MCF 10A (cell line): ENCODE measurements at regions not wholly inside any gene's neighbourhood (a gene's known extent, or its start where the extent isn't known, plus 50 kb on each side); places are given as distances from the start of the nearest gene placed in this dataset.
A peak's percentile ranks its signal among the peaks of the same experiment; 100 is the strongest.

Experiments used
- BruUV-seq: library from RNA; stranded (reverse); fragments of 400-500 nt; replicated peaks from 2 replicates; lab custom pipeline; 2021; lab: Mats Ljungman, UMichigan
- CTCF ChIA-PET: fragments of 300-600 bp; sonication (Branson Sonifier 250); formaldehyde crosslinking; extraction: SDS; loops from one replicate; lab custom pipeline; 2021; ENCODE audit warnings: antibody characterized with exemption, inconsistent platforms; lab: Yijun Ruan, JAX
- POLR2A ChIA-PET: fragments of 300-600, 350-650 bp; sonication (Branson Sonifier 250); formaldehyde crosslinking; extraction: SDS; loops from one replicate; lab custom pipeline; 2020; ENCODE audit warnings: antibody characterized with exemption, inconsistent platforms; lab: Yijun Ruan, JAX
- DNase-seq: peaks from one replicate; pipeline ENCODE4 v3.0.0-alpha.2; 2018; ENCODE audit not compliant: unreplicated experiment
- H3K27ac Mint-ChIP-seq: one replicate; pipeline ENCODE4 v1.8.0; 2022; ENCODE audit warnings: mild to moderate bottlenecking, low read depth, mixed read lengths; ENCODE audit not compliant: unreplicated experiment
- H3K27me3 Mint-ChIP-seq: one replicate; pipeline ENCODE4 v1.8.0; 2022; ENCODE audit warnings: mixed read lengths; ENCODE audit not compliant: insufficient read depth, unreplicated experiment
- H3K36me3 Mint-ChIP-seq: one replicate; pipeline ENCODE4 v1.8.0; 2022; ENCODE audit warnings: mild to moderate bottlenecking, moderate library complexity, mixed read lengths; ENCODE audit not compliant: insufficient read depth, unreplicated experiment
- H3K4me1 Mint-ChIP-seq: one replicate; pipeline ENCODE4 v1.8.0; 2022; ENCODE audit warnings: mixed read lengths; ENCODE audit not compliant: insufficient read depth, unreplicated experiment
- H3K4me3 Mint-ChIP-seq: one replicate; pipeline ENCODE4 v1.8.0; 2022; ENCODE audit warnings: mild to moderate bottlenecking, moderate library complexity, mixed read lengths; ENCODE audit not compliant: unreplicated experiment
- H3K9me3 Mint-ChIP-seq: one replicate; pipeline ENCODE4 v1.8.0; 2022; ENCODE audit warnings: mixed read lengths; ENCODE audit not compliant: unreplicated experiment
- intact Hi-C: fragments of 100-400 bp; cut with micrococcal nuclease; formaldehyde crosslinking; loops from 2 replicates; pipeline ENCODE4 v1.14.1; 2022
- TF ChIP-seq, protein P1 (sequence below): fragments of 200-600 bp; IDR thresholded peaks from one replicate; pipeline ENCODE4 v1.8.0; 2022; ENCODE audit warnings: antibody characterized with exemption, mild to moderate bottlenecking; ENCODE audit not compliant: unreplicated experiment

DNA sequence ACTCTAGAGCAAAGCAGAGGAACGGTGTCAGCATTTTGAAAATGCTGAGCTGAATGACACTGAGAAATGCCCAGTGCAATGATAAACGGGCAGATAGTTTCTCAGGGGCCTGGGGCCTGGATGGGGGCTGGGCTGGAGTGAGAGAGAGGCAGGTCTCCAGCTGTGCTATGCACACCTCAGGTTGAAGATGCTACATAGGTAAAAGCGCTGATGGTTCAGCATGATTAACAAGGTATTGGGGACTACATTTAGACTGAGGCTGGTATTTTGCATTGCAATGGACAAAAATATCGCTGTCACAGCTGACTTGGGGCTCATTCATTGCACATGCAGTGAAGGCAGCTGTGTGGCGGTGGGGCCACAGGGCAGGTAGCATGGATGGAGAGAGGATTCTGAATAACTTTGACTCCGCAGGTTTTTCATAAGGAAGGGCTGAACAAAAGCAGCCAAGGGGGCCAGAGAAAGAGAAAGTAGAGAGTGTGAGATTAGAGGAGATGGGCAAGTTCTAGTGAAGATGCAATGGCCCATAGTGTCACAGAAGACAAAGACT lies 290.8 kb upstream of the ZNF32 start:
- no peaks in the 10 kb centered on the region for H3K9me3 Mint-ChIP-seq
- H3K4me3 Mint-ChIP-seq, result no peak overlapping the region
- peaks cover 22% of the 10 kb centered on the region for H3K27me3 Mint-ChIP-seq
- TF ChIP-seq, protein P1, sequence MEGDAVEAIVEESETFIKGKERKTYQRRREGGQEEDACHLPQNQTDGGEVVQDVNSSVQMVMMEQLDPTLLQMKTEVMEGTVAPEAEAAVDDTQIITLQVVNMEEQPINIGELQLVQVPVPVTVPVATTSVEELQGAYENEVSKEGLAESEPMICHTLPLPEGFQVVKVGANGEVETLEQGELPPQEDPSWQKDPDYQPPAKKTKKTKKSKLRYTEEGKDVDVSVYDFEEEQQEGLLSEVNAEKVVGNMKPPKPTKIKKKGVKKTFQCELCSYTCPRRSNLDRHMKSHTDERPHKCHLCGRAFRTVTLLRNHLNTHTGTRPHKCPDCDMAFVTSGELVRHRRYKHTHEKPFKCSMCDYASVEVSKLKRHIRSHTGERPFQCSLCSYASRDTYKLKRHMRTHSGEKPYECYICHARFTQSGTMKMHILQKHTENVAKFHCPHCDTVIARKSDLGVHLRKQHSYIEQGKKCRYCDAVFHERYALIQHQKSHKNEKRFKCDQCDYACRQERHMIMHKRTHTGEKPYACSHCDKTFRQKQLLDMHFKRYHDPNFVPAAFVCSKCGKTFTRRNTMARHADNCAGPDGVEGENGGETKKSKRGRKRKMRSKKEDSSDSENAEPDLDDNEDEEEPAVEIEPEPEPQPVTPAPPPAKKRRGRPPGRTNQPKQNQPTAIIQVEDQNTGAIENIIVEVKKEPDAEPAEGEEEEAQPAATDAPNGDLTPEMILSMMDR, result no peak
- BruUV-seq, result no TSS peak
- no peak overlapping the region for H3K27ac Mint-ChIP-seq
- no peak for DNase-seq
- ChIA-PET POLR2A (no interaction called here), CTCF (interaction anchor here (1.1 kb wide), 1 partner anchor 17 kb away, joined by 3 read pairs; no protein-coding TSS in a partner anchor)
- peaks cover 6% of the 10 kb centered on the region for H3K4me1 Mint-ChIP-seq
- intact Hi-C loops, result no loop called here
- no peaks in the 10 kb centered on the region for H3K36me3 Mint-ChIP-seq

DNA sequence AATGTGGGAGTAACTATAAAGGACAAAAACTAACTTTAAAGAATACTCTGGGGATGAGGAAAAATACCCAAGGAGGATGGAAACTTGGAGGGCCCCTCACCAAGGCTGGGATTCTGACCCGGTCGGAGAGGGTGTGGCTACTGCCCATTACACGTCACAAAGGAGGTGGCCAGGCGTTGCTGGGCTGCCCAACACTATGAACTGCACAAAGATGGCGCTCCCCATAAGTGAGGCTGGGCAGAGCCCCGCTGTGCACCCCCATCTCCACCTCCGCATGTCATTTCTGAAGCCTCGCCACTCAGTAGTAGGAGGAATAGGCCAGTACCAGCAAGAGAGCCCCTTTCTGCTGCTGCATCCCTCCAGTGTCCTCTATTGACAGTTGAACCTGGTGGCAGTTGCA lies 290.1 kb upstream of the ZNF32 start:
- Mint-ChIP-seq H3K27me3 (peaks cover 22% of the 10 kb centered on the region), H3K4me1 (peaks cover 6% of the 10 kb centered on the region), H3K4me3 (no peak overlapping the region), H3K27ac (no peak overlapping the region), H3K36me3 (no peaks in the 10 kb centered on the region), H3K9me3 (no peaks in the 10 kb centered on the region)
- TF ChIP-seq, protein P1, result no peak
- intact Hi-C loops, result no loop called here
- BruUV-seq, result no TSS peak
- DNase-seq, result no peak
- POLR2A ChIA-PET, result no interaction called here
- CTCF ChIA-PET, result no interaction called here

DNA sequence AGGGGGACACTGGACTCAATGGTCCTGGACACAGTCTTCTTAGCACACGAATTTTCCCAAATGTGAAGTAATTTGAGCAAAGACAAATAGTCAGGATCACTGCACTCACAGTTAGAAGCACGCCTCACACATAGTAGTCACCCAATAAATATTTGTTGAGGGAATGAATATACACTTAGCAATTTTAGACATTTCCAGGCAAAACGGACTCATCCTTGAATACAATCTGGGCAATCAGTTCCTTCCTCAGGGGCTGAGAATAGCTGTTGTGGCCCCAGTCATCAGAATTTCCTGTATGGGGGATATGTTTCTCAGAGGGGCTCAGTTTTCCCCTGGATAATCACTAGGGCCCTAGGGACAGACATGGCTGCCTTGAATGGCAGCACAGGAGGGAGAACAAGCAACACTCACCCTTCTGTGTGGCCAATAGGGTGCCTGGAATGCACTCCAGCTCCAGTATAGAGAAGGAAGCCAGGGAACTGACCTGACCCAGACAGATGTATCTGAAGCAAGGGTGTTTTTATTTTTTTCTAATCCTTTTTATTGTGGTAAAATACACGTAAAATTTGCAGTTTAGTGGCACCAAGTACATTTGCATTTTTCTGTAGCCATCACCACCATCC lies 282.7 kb upstream of the ZNF32 start:
- no peak overlapping the region for H3K4me3 Mint-ChIP-seq
- no peaks in the 10 kb centered on the region for H3K9me3 Mint-ChIP-seq
- H3K36me3 Mint-ChIP-seq, result no peaks in the 10 kb centered on the region
- TF ChIP-seq, protein P1, result no peak
- H3K27me3 Mint-ChIP-seq, result peaks cover 24% of the 10 kb centered on the region
- ChIA-PET POLR2A (no interaction called here), CTCF (no interaction called here)
- intact Hi-C loops, result no loop called here
- no peaks in the 10 kb centered on the region for H3K4me1 Mint-ChIP-seq
- DNase-seq, result peak; percentile 1
- BruUV-seq, result no TSS peak
- H3K27ac Mint-ChIP-seq, result no peak overlapping the region

DNA sequence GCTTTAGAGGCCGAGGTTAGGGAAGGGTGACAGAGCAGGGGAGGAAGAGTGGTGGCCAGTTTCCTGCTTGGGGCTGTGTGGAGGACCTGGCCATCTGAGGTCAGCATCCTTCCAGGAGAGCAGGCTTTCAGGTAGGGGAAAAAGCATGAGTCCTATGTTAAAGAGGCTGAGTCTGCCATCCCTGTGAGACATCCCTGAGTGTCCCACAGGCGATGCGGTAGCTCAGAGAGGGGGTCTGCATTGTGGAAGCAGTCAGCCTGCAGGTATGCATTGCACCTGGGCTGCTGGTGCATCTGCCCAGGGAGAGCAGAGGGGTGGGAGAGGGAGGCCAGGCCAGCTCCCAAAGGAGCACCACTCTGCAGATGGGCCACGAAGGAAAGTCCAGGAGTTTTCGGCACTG lies 282.1 kb upstream of the ZNF32 start:
- ChIA-PET CTCF (no interaction called here), POLR2A (no interaction called here)
- TF ChIP-seq, protein P1, result no peak
- Mint-ChIP-seq H3K9me3 (no peaks in the 10 kb centered on the region), H3K27me3 (peaks cover 24% of the 10 kb centered on the region), H3K36me3 (no peaks in the 10 kb centered on the region), H3K4me1 (no peaks in the 10 kb centered on the region), H3K4me3 (no peak overlapping the region), H3K27ac (no peak overlapping the region)
- no TSS peak for BruUV-seq
- intact Hi-C loops, result no loop called here
- DNase-seq, result no peak
